SK-N-SH treated with all-trans-retinoic acid at 6 μM for 48 hours (cell line): ENCODE measurements at regions not wholly inside any gene's neighbourhood (a gene's known extent, or its start where the extent isn't known, plus 50 kb on each side); places are given as distances from the start of the nearest gene placed in this dataset.
A peak's percentile ranks its signal among the peaks of the same experiment; 100 is the strongest.

Experiments
- ATAC-seq: fragments of 200-7000 bp; cut with Tn5 transposase; 3 replicates; pipeline ENCODE4 v1.9.1; 2020; ENCODE audit warnings: mild to moderate bottlenecking, moderate library complexity
- ARNTL ChIP-seq: fragments of 450-650 bp; formaldehyde crosslinking; IDR thresholded peaks from 2 replicates; pipeline ENCODE4 v1.5.0; 2020; ENCODE audit warnings: low read depth, mild to moderate bottlenecking, moderate library complexity, borderline replicate concordance
- BACH2 ChIP-seq: fragments of 250-450 bp; sonication (Bioruptor Pico); IDR thresholded peaks from 2 replicates; pipeline ENCODE4 v1.9.0; 2021; ENCODE audit warnings: mild to moderate bottlenecking, borderline replicate concordance
- CREB5 ChIP-seq: fragments of 250-450 bp; sonication (Bioruptor Pico); IDR thresholded peaks from 2 replicates; pipeline ENCODE4 v1.5.1; 2020; ENCODE audit warnings: low read depth, mild to moderate bottlenecking, moderate library complexity
- CSDC2 ChIP-seq: fragments of 250-450 bp; sonication (Bioruptor Pico); IDR thresholded peaks from 2 replicates; pipeline ENCODE4 v1.5.0; 2020; ENCODE audit warnings: mild to moderate bottlenecking, moderate library complexity
- ESRRG ChIP-seq: fragments of 250-450 bp; sonication (Bioruptor Pico); IDR thresholded peaks from 2 replicates; pipeline ENCODE4 v1.6.1; 2021; ENCODE audit warnings: mild to moderate bottlenecking
- ISL1 ChIP-seq: fragments of 250-450 bp; sonication (Bioruptor Pico); IDR thresholded peaks from 2 replicates; pipeline ENCODE4 v2.1.2; 2022; ENCODE audit warnings: mild to moderate bottlenecking, moderate library complexity
- OSR1 ChIP-seq: fragments of 250-450 bp; sonication (Bioruptor Pico); IDR thresholded peaks from 2 replicates; pipeline ENCODE4 v1.8.0; 2022; ENCODE audit warnings: moderate library complexity, mild to moderate bottlenecking, inconsistent platforms
- RARB ChIP-seq: fragments of 250-450 bp; sonication (Bioruptor Pico); IDR thresholded peaks from 2 replicates; pipeline ENCODE4 v1.8.0; 2021; ENCODE audit warnings: mild to moderate bottlenecking, moderate library complexity
- SNAI2 ChIP-seq: fragments of 250-450 bp; sonication (Bioruptor Pico); IDR thresholded peaks from 2 replicates; pipeline ENCODE4 v1.5.0; 2020; ENCODE audit warnings: mild to moderate bottlenecking, moderate library complexity
- TCF4 ChIP-seq: fragments of 250-450 bp; sonication (Bioruptor Pico); IDR thresholded peaks from 2 replicates; pipeline ENCODE4 v1.8.0; 2021; ENCODE audit warnings: mild to moderate bottlenecking, moderate library complexity, borderline replicate concordance
- TOX ChIP-seq: fragments of 250-450 bp; sonication (Bioruptor Pico); IDR thresholded peaks from 2 replicates; pipeline ENCODE4 v1.8.0; 2021; ENCODE audit warnings: mild to moderate bottlenecking, moderate library complexity, borderline replicate concordance
- TSHZ2 ChIP-seq: fragments of 250-450 bp; sonication (Bioruptor Pico); IDR thresholded peaks from 2 replicates; pipeline ENCODE4 v1.5.0; 2020; ENCODE audit warnings: mild to moderate bottlenecking, moderate library complexity
- ZC3H10 ChIP-seq: fragments of 250-450 bp; sonication (Bioruptor Pico); IDR thresholded peaks from 2 replicates; pipeline ENCODE4 v1.5.1; 2021; ENCODE audit warnings: mild to moderate bottlenecking, moderate library complexity
- ZFP30 ChIP-seq: fragments of 450-650 bp; formaldehyde crosslinking; IDR thresholded peaks from 2 replicates; pipeline ENCODE4 v1.5.0; 2022; ENCODE audit warnings: mild to moderate bottlenecking, moderate library complexity
- ZNF565 ChIP-seq: fragments of 450-650 bp; formaldehyde crosslinking; conservative IDR thresholded peaks from 2 replicates; pipeline ENCODE4 v1.5.0; 2020; ENCODE audit warnings: low read depth, mild to moderate bottlenecking, moderate library complexity
- ZNF70 ChIP-seq: fragments of 450-650 bp; formaldehyde crosslinking; IDR thresholded peaks from 2 replicates; pipeline ENCODE4 v1.5.0; 2020; ENCODE audit warnings: mild to moderate bottlenecking, moderate library complexity
- ZNF8 ChIP-seq: fragments of 450-650 bp; formaldehyde crosslinking; IDR thresholded peaks from 2 replicates; pipeline ENCODE4 v1.5.0; 2020; ENCODE audit warnings: mild to moderate bottlenecking, moderate library complexity
- TF ChIP-seq, protein P1 (sequence below): fragments of 250-450 bp; sonication (Bioruptor Pico); IDR thresholded peaks from 2 replicates; pipeline ENCODE4 v1.8.0; 2021; ENCODE audit warnings: low read depth, mild to moderate bottlenecking, moderate library complexity, borderline replicate concordance
- TF ChIP-seq, protein P2 (sequence below): fragments of 250-450 bp; sonication (Bioruptor Pico); IDR thresholded peaks from 2 replicates; pipeline ENCODE4 v1.5.1; 2021; ENCODE audit warnings: mild to moderate bottlenecking, moderate library complexity
- TF ChIP-seq, protein P3 (sequence below): fragments of 250-450 bp; sonication (Bioruptor Pico); IDR thresholded peaks from 2 replicates; pipeline ENCODE4 v1.8.0; 2020; ENCODE audit warnings: mild to moderate bottlenecking, moderate library complexity, borderline replicate concordance

DNA sequence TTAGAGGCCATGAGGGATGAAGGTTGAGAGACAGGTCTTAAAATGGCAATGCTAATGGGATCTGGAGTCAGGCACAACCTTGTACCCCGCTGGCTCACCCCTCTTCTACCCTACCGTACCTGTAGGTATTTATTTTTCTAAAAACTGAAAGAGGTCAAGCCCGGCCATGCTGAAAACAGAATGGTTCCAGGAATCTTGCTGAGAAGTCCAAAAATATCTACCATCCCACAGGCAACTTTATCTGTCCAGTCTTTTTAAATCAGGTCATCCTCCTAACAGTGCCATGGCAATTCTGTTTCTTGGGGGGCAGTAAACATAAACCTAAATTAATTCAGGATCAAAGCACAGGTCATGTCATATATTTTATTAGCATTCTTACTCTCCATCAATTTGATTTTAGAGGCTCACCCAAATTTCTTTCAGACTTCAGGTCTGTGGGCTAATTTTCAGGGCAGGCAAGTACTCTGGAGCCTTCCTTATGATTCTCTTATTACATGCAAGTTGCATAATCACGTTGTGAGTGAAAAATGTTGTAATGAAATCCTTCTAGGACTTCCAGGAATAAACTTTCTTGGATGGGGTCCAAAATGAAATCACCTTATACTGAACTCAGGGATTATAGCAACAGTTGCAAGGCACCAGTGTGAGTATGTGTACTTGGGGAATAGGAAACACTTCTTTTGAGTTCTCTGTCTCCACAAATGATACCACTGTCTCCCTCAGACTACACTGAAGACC, 102.7 kb upstream of the NREP start:
- ATAC-seq = peak; percentile 77

GRCh38 chr5:111859031-111859430, 102.0 kb upstream of the NREP start:
- ATAC-seq = no peak
- no peak for TF ChIP-seq TOX
- no peak for TF ChIP-seq TCF4 (CRISPR knock-in tag)
- TF ChIP-seq, protein P1, sequence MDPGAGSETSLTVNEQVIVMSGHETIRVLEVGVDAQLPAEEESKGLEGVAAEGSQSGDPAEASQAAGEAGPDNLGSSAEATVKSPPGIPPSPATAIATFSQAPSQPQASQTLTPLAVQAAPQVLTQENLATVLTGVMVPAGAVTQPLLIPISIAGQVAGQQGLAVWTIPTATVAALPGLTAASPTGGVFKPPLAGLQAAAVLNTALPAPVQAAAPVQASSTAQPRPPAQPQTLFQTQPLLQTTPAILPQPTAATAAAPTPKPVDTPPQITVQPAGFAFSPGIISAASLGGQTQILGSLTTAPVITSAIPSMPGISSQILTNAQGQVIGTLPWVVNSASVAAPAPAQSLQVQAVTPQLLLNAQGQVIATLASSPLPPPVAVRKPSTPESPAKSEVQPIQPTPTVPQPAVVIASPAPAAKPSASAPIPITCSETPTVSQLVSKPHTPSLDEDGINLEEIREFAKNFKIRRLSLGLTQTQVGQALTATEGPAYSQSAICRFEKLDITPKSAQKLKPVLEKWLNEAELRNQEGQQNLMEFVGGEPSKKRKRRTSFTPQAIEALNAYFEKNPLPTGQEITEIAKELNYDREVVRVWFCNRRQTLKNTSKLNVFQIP (CRISPR knock-in tag) = no peak
- TF ChIP-seq, protein P2, sequence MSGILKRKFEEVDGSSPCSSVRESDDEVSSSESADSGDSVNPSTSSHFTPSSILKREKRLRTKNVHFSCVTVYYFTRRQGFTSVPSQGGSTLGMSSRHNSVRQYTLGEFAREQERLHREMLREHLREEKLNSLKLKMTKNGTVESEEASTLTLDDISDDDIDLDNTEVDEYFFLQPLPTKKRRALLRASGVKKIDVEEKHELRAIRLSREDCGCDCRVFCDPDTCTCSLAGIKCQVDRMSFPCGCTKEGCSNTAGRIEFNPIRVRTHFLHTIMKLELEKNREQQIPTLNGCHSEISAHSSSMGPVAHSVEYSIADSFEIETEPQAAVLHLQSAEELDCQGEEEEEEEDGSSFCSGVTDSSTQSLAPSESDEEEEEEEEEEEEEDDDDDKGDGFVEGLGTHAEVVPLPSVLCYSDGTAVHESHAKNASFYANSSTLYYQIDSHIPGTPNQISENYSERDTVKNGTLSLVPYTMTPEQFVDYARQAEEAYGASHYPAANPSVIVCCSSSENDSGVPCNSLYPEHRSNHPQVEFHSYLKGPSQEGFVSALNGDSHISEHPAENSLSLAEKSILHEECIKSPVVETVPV = no peak
- no peak for TF ChIP-seq BACH2 (CRISPR knock-in tag)
- no peak for TF ChIP-seq SNAI2
- TF ChIP-seq ARNTL (CRISPR knock-in tag) = no peak
- no peak for TF ChIP-seq ZNF70 (CRISPR knock-in tag)
- TF ChIP-seq ZC3H10 = no peak
- no peak for TF ChIP-seq ZFP30 (CRISPR knock-in tag)
- TF ChIP-seq ESRRG (CRISPR knock-in tag) = no peak
- TF ChIP-seq CREB5 = no peak
- TF ChIP-seq, all 23 proteins: peak for 0

More for the DNA sequence above, 102.7 kb upstream of the NREP start:
- TF ChIP-seq BACH2 (CRISPR knock-in tag) = no peak
- TF ChIP-seq ISL1 (CRISPR knock-in tag) = peak; percentile 23; the same call in 1 of the 2 replicates

DNA sequence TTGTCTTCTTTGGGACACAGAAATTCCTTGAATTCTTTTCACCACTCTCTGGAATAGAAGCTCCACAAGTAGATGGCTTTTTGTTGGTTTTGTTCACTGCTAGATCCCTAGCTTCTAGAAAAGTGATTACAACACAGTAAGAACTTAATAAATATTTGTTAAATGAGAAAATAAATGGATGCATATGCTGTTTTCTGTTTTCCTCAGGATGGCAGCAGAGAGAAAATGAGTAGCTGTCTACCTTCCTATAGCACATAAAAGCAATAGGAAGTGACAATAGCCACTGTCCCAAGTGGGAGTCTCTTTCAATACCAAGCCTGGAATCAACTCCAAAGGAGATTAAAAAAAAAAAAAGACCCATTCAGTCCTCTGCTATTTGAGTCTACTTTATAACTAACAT, 100.6 kb upstream of the NREP start:
- no peak for TF ChIP-seq OSR1 (CRISPR knock-in tag)
- no peak for TF ChIP-seq TSHZ2 (CRISPR knock-in tag)
- TF ChIP-seq BACH2 (CRISPR knock-in tag) = no peak
- no peak for TF ChIP-seq ZNF70 (CRISPR knock-in tag)
- TF ChIP-seq, protein P3, sequence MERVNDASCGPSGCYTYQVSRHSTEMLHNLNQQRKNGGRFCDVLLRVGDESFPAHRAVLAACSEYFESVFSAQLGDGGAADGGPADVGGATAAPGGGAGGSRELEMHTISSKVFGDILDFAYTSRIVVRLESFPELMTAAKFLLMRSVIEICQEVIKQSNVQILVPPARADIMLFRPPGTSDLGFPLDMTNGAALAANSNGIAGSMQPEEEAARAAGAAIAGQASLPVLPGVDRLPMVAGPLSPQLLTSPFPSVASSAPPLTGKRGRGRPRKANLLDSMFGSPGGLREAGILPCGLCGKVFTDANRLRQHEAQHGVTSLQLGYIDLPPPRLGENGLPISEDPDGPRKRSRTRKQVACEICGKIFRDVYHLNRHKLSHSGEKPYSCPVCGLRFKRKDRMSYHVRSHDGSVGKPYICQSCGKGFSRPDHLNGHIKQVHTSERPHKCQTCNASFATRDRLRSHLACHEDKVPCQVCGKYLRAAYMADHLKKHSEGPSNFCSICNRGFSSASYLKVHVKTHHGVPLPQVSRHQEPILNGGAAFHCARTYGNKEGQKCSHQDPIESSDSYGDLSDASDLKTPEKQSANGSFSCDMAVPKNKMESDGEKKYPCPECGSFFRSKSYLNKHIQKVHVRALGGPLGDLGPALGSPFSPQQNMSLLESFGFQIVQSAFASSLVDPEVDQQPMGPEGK (CRISPR knock-in tag) = no peak
- TF ChIP-seq SNAI2 = no peak
- TF ChIP-seq TCF4 (CRISPR knock-in tag) = no peak
- no peak for TF ChIP-seq ZNF565 (CRISPR knock-in tag)
- no peak for TF ChIP-seq ESRRG (CRISPR knock-in tag)
- no peak for TF ChIP-seq CSDC2 (CRISPR knock-in tag)
- TF ChIP-seq ZNF8 (CRISPR knock-in tag) = no peak
- no peak for TF ChIP-seq RARB (CRISPR knock-in tag)
- TF ChIP-seq TOX = no peak
- peak; percentile 40; the same call in 1 of the 3 replicates for ATAC-seq
